T-helper 2 cell (primary cell): ENCODE measurements at regions not wholly inside any gene's neighbourhood (a gene's known extent, or its start where the extent isn't known, plus 50 kb on each side); places are given as distances from the start of the nearest gene placed in this dataset.

Experiments used
- DNase-seq, 5 experiments: peaks; one replicate each; pipeline versions ENCODE4 v3.0.0 to v3.0.0-alpha.2; 2012 to 2022

DNA sequence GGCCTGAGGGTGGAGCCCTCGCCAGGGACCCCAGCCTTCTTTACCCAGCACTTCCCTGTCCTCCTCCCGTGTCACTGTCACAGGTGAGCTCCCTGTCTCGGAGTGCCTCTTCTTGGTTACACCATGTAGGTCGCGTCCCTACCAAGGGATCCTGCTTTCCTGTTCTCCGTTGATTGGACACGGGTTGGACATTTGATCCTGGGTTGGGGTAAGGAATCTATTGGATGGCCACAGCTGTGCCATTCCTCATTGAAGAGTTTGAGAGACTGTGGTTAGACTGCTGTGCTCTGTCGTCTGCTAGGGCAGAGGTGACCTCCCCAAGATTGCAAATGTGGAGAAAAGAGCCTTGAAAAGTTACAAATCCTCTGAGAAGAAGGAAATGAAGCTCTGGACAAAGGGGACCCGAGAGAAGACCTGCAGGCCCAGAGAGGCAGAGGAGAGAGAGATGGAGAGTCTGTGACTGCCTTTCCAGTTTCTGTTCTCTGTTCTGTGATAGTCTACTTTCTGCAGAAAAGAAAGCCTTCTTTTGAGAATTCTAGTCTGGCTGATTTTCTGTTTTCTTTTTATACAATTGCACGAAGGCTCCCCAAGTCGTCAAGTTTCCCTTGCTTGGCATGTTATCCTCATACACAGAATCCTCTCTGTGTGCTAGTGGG, 325.7 kb upstream of the RGMA start:
- DNase-seq = no peak

DNA sequence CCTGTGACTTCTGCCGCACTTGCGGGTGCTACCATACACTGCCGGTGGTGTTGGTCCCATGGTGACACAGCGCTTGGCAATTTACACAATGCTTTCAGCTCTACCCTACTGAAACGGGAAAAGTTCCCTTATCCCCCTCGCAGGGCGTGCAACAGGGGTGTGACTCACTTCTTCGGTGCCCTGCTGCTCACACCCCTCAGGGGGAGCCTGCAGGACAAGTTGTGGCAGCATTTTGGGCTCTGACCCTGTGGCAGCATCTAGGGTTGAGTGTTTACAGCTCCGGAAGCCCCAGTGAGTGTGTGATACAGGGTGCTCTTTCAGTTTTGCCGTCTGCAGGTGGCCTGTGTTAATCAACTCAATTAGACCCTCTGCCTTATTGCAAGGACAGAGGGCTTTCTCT, 324.7 kb upstream of the RGMA start:
- DNase-seq = no peak

DNA sequence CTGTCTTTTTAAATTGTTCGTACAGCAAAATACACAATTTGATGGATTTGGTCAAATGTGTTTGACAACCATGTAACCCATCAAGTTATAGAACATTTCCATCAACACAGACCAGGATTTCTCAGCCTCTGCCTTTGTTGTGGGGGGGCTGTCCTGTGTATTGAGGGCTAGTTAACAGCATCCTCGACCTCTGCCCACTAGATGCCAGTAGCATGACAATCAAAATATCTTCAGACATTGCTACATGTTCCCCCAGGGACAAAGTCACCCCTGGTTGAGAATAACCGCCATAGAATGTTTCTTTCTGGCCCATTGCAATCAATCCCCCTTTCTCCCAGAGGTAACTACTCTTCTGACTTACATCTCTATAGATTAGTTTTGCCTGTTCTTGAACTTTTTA, 310.1 kb upstream of the RGMA start:
- DNase-seq = no peak

- DNase-seq = no peak
These were observed 300.2 kb upstream of the RGMA start for GRCh38 chr15:93389211-93389610.

GRCh38 chr15:93384886-93385285, 295.9 kb upstream of the RGMA start:
- DNase-seq = no peak

DNA sequence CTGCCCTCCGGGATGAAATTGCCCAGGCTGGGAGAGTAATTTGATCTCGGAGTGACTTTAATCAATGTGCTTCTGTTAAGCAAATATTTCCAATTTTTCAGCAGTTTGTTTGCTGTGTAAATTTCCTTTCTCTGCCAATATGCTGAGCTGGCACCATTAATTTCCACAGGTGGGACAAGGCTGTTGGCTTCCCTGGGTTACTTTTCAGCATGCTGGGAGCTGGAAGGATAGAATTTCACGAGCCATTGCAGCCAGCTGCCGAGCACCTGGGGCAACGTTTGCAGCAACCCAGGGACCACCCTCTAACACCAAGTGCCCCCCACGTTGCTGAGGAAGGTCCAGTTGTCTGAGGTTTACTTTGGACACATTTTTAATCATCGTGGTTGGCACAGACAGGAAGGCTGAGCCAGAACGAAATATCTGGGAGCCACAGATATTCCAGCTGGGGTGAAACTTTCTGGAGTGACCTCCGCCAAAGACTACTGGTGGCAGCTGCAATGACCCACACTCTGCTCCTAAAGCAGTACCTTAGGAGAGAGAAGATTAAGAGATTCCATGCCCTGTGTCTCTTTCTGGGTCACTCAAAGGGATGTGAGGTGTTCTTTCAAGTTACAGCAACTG, 293.3 kb upstream of the RGMA start:
- DNase-seq = no peak

DNA sequence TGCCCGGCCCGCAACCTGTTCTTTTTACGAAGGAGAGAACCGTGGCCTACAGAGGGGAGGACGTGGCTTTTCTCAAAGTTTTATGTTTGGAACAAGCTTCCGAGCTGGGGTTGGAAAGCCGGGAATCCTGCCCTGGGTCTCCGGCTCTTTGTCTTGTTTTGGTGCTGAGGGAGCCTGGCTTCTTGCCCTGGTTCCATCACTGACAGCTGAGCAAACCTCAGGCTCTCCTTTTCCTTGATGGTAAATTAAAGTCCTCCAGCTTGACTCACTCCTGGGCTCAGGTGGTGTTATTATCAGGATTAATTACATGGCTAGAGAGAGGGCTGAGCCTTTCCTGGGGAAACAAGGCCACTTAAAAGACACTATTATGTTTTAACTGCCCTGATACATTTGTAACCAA, 289.5 kb upstream of the RGMA start:
- no peak for DNase-seq

GRCh38 chr15:93372865-93373223, 283.8 kb upstream of the RGMA start:
- DNase-seq = no peak

- no peak for DNase-seq
These were observed 283.3 kb upstream of the RGMA start for GRCh38 chr15:93372208-93372864.

- DNase-seq = no peak
These were observed 277.5 kb upstream of the RGMA start for GRCh38 chr15:93366387-93367100.

DNA sequence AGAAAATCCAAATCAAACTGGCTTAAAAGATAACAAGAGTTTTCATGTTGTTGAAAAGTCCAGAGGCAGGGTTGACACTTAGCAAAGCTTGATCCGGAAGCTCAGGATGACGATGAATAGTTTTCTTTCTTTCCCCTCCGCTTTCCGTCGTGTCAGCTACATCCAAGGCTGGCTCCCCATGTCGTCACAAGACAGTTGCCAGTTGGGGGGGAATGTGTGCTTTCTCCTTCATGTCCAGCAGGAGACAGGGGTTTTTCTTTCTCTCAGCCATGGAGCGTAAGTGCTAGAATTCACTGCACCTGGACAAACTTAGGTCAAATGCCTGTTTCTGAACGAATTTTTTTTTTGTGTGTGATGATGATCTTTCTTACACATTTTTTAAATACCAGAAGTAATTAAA, 273.8 kb upstream of the RGMA start:
- no peak for DNase-seq

GRCh38 chr15:93362203-93362602, 273.2 kb upstream of the RGMA start:
- DNase-seq = no peak

DNA sequence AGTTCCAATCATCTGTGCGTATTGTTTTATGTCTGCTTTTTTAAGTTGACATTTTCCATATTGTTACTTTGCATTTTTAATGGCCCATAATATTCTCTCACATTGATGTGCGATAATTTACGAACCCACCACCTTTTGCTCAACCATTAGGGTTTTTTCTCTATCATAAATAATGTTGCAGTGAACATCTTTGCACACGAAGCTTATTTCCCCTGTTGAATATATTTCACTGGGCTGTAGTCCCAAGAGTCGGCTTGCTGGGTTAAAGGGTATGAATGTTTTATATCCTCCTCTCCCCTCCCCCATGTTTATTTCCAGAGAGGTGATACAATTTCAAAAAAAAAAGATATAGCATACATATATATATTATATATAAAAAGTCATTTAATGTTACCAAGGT, 272.7 kb upstream of the RGMA start:
- no peak for DNase-seq

- no peak for DNase-seq
These were observed 272.0 kb upstream of the RGMA start for GRCh38 chr15:93360976-93361375.

- no peak for DNase-seq
These were observed 271.3 kb upstream of the RGMA start for GRCh38 chr15:93360318-93360717.

DNA sequence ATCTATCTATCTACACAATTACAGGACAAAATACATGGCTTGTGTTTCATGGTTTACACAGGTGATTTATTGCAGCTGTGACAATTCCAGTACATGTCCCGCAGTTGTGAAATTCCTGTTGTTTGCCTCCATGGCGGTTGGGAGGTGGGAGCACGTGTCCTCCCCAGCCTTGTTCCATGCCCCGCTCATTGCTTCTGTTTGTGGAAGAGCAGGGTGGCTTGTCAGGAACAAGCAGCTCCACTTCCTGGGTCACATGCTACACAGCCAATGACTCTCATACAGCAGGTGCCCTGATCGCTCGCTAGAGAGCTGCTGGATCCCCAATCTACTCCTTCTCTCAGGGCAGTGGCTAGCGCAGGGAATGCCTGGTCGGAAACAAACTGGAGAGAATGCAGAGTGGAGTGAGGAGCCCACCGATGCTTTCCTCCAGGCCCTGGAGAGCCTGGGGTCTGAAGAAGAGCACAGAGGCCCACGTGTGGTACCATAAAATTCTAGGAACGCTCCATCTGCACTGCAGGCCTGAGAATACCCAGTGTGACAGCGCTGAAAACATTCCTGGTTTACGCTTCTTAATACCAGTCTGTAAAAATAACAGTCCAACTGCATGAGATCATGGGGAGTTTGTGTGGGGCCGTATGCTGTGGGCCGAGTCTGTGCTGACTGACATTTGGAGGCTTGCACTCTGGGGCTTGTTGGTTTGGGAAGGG, 270.6 kb upstream of the RGMA start:
- DNase-seq = no peak

- no peak for DNase-seq
These were observed 270.0 kb upstream of the RGMA start for GRCh38 chr15:93359060-93359408.

GRCh38 chr15:93358166-93359059, 269.4 kb upstream of the RGMA start:
- DNase-seq = no peak

DNA sequence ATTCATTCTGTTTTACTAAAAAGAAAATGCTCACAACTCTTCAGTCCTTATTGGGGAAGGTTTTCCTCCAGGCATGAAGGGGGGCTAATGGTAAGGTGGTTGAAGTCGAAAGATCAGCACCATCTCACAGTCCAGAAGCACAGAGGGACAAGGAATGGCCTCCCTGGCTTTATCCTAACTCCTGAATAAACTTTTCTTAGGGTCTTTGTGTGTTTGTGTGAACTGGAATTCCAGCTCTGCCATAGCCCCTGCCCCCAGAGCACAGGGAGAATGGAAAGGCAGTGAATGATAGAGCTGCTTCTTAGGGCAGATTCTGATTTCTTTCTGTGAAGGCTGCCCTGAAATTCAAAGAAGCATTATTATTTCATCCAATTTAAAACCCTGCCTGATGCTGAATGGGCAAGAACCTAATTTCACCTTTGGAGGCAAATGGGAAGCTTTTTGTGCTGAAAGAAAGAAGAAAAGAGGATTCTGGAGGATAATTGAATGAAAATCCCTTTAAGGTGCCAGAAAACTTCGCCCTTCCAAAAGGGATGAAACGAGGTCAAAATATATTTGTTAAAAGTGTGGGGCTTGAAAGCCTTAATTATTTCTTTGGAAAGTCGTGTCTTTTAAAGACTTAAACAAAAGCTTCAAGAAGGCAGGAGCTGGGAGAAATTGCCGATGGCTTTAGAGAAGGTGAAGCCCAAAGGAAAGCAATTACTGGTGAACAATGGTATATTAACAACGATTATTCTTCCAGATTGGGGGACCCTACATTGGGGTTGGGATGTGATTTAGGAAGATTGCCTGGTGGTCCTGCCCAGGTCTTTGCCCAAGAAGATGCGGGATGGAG, 259.9 kb upstream of the RGMA start:
- DNase-seq = no peak

DNA sequence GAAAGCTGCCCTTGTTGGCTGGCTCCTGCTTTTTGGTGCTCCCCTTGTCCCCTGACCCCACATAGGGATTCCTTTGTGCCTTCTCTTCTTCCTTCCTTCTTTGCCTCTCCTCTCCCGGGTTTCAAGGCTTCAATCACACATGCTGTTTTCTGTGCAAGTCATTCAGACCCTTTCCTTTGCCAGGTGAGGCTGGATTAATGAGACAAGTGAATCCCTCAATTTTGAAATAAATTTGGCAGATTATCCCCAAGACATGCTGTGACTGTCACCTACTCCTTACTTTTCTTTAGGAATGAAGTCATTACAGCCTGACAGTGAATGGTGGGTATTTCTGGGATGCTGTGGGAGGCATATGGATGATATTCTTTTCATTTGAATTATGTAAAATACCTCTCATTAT, 259.0 kb upstream of the RGMA start:
- no peak for DNase-seq

GRCh38 chr15:93345981-93346380, 257.0 kb upstream of the RGMA start:
- no peak for DNase-seq
